HepG2 (cell line): ENCODE measurements at regions not wholly inside any gene's neighbourhood (a gene's known extent, or its start where the extent isn't known, plus 50 kb on each side); places are given as distances from the start of the nearest gene placed in this dataset.

Experiments
- ATAC-seq: fragments of 200-7000 bp; cut with Tn5 transposase; 3 replicates; pipeline ENCODE4 v1.9.1; 2020; ENCODE audit warnings: mild to moderate bottlenecking, moderate library complexity
- BruUV-seq: library from RNA; stranded (reverse); fragments of 400-500 nt; replicated peaks from 2 replicates; lab custom pipeline; 2021; lab: Mats Ljungman, UMichigan
- CTCF ChIA-PET: fragments of 300-600 bp; formaldehyde crosslinking; extraction: SDS; loops from one replicate; lab custom pipeline; 2021; ENCODE audit warnings: low total read pairs, inconsistent platforms, low intra/inter-chr PET ratio; lab: Yijun Ruan, JAX
- POLR2A ChIA-PET: fragments of 350-600 bp; sonication (Branson Sonifier 250); formaldehyde crosslinking; loops from one replicate; lab custom pipeline; 2020; ENCODE audit warnings: antibody characterized with exemption, inconsistent platforms; lab: Yijun Ruan, JAX
- DNase-seq: peaks from one replicate; pipeline ENCODE4 v3.0.0-alpha.2; 2015; ENCODE audit warnings: low spot score
- FAIRE-seq: peaks from 3 replicates; lab custom pipeline; 2011; peaks lifted over from hg19 to GRCh38; lab: Jason Lieb, UNC
- H2AFZ ChIP-seq: one replicate; pipeline ENCODE4 v1.6.1; 2011; ENCODE audit warnings: low read length, inconsistent platforms
- H3K27ac ChIP-seq: fragments of 300-600 bp; 3 replicates; pipeline ENCODE4 v1.8.0; 2011; ENCODE audit warnings: mixed run types, mild to moderate bottlenecking, mixed read lengths, low read length, inconsistent platforms; ENCODE audit not compliant: insufficient read depth; ENCODE audit errors: extremely low read length
- H3K27me3 ChIP-seq, 2 experiments: fragments of 200-600 bp in 1 of 2; 2 replicates in 1 of 2; 3 replicates in 1 of 2; pipeline versions ENCODE4 v1.6.0 to v1.8.0; 2011; ENCODE audit warnings: low read length in 2 of 2, mild to moderate bottlenecking in 2 of 2, moderate library complexity in 2 of 2, inconsistent platforms in 1 of 2; ENCODE audit not compliant: insufficient read depth in 2 of 2, control insufficient read depth in 1 of 2
- H3K36me3 ChIP-seq, 2 experiments: fragments of 200-600 bp in 1 of 2; replicated peaks in 1 of 2; 2 replicates in 1 of 2; 3 replicates in 1 of 2; pipeline versions ENCODE4 v1.5.1 to v1.8.0; 2011; ENCODE audit warnings: low read length in 2 of 2, inconsistent platforms in 1 of 2; ENCODE audit not compliant: insufficient read depth in 2 of 2, control insufficient read depth in 1 of 2
- H3K4me1 ChIP-seq: 2 replicates; pipeline ENCODE4 v1.5.1; 2012; ENCODE audit warnings: low read length, inconsistent platforms; ENCODE audit not compliant: insufficient read depth
- H3K4me2 ChIP-seq: 2 replicates; pipeline ENCODE4 v1.6.0; 2011; ENCODE audit warnings: low read depth, low read length, inconsistent platforms
- H3K4me3 ChIP-seq, 3 experiments: fragments of 200-600 bp in 1 of 3; sonication (generic), shearing (Covaris generic) in 1 of 3; replicated peaks in 1 of 3; 2 replicates each; pipeline ENCODE4 v1.5.1; 2011 to 2016; ENCODE audit warnings: low read length in 3 of 3, inconsistent platforms in 2 of 3, low read depth in 2 of 3, mild to moderate bottlenecking in 2 of 3, control low read depth in 1 of 3, mixed read lengths in 1 of 3; ENCODE audit not compliant: insufficient read depth in 1 of 3
- H3K79me2 ChIP-seq: one replicate; pipeline ENCODE4 v1.6.1; 2011; ENCODE audit warnings: low read length, inconsistent platforms; ENCODE audit not compliant: insufficient read depth
- H3K9ac ChIP-seq: 2 replicates; pipeline ENCODE4 v1.6.0; 2011; ENCODE audit warnings: mild to moderate bottlenecking, low read depth, low read length, inconsistent platforms; ENCODE audit not compliant: insufficient read depth
- H3K9me3 ChIP-seq: 2 replicates; pipeline ENCODE4 v1.5.1; 2012; ENCODE audit warnings: mild to moderate bottlenecking, low read length
- H4K20me1 ChIP-seq: 2 replicates; pipeline ENCODE4 v1.6.0; 2011; ENCODE audit warnings: inconsistent platforms, mild to moderate bottlenecking, low read length, moderate library complexity; ENCODE audit not compliant: insufficient read depth
- CEBPB ChIP-seq: IDR thresholded peaks from 2 replicates; pipeline ENCODE4 v1.6.1; 2011; ENCODE audit warnings: low read depth, low read length, improper control_type of control experiment, borderline replicate concordance
- DNMT1 ChIP-seq: sonication (generic); formaldehyde crosslinking; IDR thresholded peaks from 2 replicates; pipeline ENCODE4 v1.5.1; 2020; ENCODE audit warnings: mild to moderate bottlenecking, missing genetic modification reagents
- FOXP1 ChIP-seq, 2 experiments: fragments of 450-650 bp in 1 of 2; IDR thresholded peaks; 2 replicates each; pipeline ENCODE4 v1.6.1; 2017 to 2018; ENCODE audit warnings: antibody characterized with exemption in 1 of 2
- HMGXB3 ChIP-seq: sonication (generic); formaldehyde crosslinking; IDR thresholded peaks from 2 replicates; pipeline ENCODE4 v1.4.0; 2020; ENCODE audit warnings: missing genetic modification reagents, borderline replicate concordance
- IKZF4 ChIP-seq: sonication (generic); formaldehyde crosslinking; IDR thresholded peaks from 2 replicates; pipeline ENCODE4 v1.5.1; 2020; ENCODE audit warnings: borderline replicate concordance, mild to moderate bottlenecking, low read depth, missing genetic modification reagents; ENCODE audit errors: not compliant biosample characterization
- KLF16 ChIP-seq, 2 experiments: sonication (generic) in 1 of 2; formaldehyde crosslinking in 1 of 2; IDR thresholded peaks; 2 replicates each; pipeline versions ENCODE4 v1.6.1 to v1.8.0; 2016 to 2023; ENCODE audit warnings: missing genetic modification reagents in 2 of 2, missing compliant biosample characterization in 1 of 2
- MIXL1 ChIP-seq: IDR thresholded peaks from 2 replicates; pipeline ENCODE4 v1.6.1; 2016
- RBAK ChIP-seq: sonication (generic); formaldehyde crosslinking; IDR thresholded peaks from 2 replicates; pipeline ENCODE4 v1.5.1; 2020; ENCODE audit warnings: mild to moderate bottlenecking, missing genetic modification reagents
- SIN3B ChIP-seq: fragments of 150-350 bp; IDR thresholded peaks from 2 replicates; pipeline ENCODE4 v1.6.1; 2014; ENCODE audit warnings: low read length
- SP140L ChIP-seq: sonication (generic); formaldehyde crosslinking; IDR thresholded peaks from 2 replicates; pipeline ENCODE4 v1.4.0; 2020; ENCODE audit warnings: missing genetic modification reagents, borderline replicate concordance
- TCF12 ChIP-seq, 2 experiments: fragments of 450-650 bp in 1 of 2; sonication (generic) in 1 of 2; formaldehyde crosslinking in 1 of 2; IDR thresholded peaks; 2 replicates each; pipeline versions ENCODE4 v1.6.1 to v1.8.0; 2017 to 2022; ENCODE audit warnings: antibody characterized with exemption in 1 of 2, mild to moderate bottlenecking in 1 of 2, missing genetic modification reagents in 1 of 2, moderate library complexity in 1 of 2
- ZNF121 ChIP-seq: sonication (generic); formaldehyde crosslinking; IDR thresholded peaks from 2 replicates; pipeline ENCODE4 v1.5.0; 2020; ENCODE audit warnings: mild to moderate bottlenecking, missing genetic modification reagents
- ZNF362 ChIP-seq: sonication (generic); formaldehyde crosslinking; IDR thresholded peaks from 2 replicates; pipeline ENCODE4 v1.4.0; 2020; ENCODE audit warnings: missing genetic modification reagents, mild to moderate bottlenecking, borderline replicate concordance
- ZNF530 ChIP-seq: sonication (generic); formaldehyde crosslinking; IDR thresholded peaks from 2 replicates; pipeline ENCODE4 v1.5.0; 2020; ENCODE audit warnings: low read depth, mild to moderate bottlenecking, missing genetic modification reagents
- ZNF75D ChIP-seq: sonication (generic); formaldehyde crosslinking; IDR thresholded peaks from 2 replicates; pipeline ENCODE4 v1.8.1; 2023; ENCODE audit warnings: missing genetic modification reagents, mild to moderate bottlenecking, borderline replicate concordance
- ZSCAN20 ChIP-seq: sonication (generic); formaldehyde crosslinking; IDR thresholded peaks from 2 replicates; pipeline ENCODE4 v1.4.0; 2020; ENCODE audit warnings: missing genetic modification reagents, mild to moderate bottlenecking, borderline replicate concordance
- WGBS: methylation state at CpG from one replicate; pipeline ENCODE4 v1.1.6; 2017; ENCODE audit warnings: low lambda C conversion rate; 5-methylcytosine and 5-hydroxymethylcytosine counted together
- in situ Hi-C: cut with HindIII; loops from 2 replicates; pipeline ENCODE4 v1.10.0; 2017; ENCODE audit warnings: low pct_unique_long_range_greater_than_20kb; ENCODE audit not compliant: extremely low pct_ligation_motif_present
- intact Hi-C: fragments of 100-400 bp; cut with micrococcal nuclease; formaldehyde crosslinking; loops from one replicate; pipeline ENCODE4 v1.10.0; 2022; ENCODE audit not compliant: unreplicated experiment
- TF ChIP-seq, protein P1 (sequence below): IDR thresholded peaks from 2 replicates; pipeline ENCODE4 v1.6.1; 2016; ENCODE audit warnings: mild to moderate bottlenecking, missing biosample characterization, missing genetic modification reagents

DNA sequence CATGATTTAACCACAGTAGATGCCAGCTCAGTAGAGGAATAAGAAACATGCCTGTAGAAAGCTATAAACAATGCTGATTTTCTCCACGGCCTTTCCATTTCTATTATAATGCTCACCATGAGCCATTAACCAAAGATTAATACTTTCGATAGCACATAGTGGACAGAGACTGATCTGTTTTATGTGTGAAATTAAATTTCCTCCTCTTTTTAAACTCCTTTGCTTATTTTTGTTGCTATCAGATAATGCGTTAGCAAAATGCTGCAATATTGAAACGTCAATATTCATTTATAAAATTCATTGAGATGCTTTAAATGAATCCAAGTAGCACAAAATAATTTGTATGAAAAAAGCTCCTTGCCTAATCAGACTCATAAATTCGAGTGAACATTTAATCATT, 1807.9 kb downstream of the MRPL39 start:
- 8% methylated on average over 5 of the region's 5 CpGs for WGBS
- H2AFZ ChIP-seq: no peak overlapping the region
- DNase-seq (no peak), ATAC-seq (no peak), FAIRE-seq (no peak)
- no peaks in the 10 kb centered on the region for H3K36me3 ChIP-seq
- BruUV-seq: no TSS peak
- H3K9me3 ChIP-seq: peaks cover 55% of the 10 kb centered on the region
- intact Hi-C loops: no loop called here
- H3K9ac ChIP-seq: no peak overlapping the region
- H3K79me2 ChIP-seq: no peaks in the 10 kb centered on the region
- no peak overlapping the region for H3K4me3 ChIP-seq
- no peak for TF ChIP-seq CEBPB
- no peak for TF ChIP-seq TCF12 (IDR thresholded peaks at IDR 0.05)
- TF ChIP-seq TCF12 (CRISPR knock-in tag; IDR thresholded peaks at IDR 0.05): no peak
- TF ChIP-seq FOXP1 (IDR thresholded peaks at IDR 0.05): no peak
- no peak for TF ChIP-seq FOXP1 (CRISPR knock-in tag; IDR thresholded peaks at IDR 0.05)
- no peak for TF ChIP-seq SP140L (CRISPR knock-in tag)
- no peak for TF ChIP-seq KLF16 (CRISPR knock-in tag; IDR thresholded peaks at IDR 0.05)
- no peak for TF ChIP-seq MIXL1
- no peak for TF ChIP-seq IKZF4 (CRISPR knock-in tag)
- TF ChIP-seq, protein P1, sequence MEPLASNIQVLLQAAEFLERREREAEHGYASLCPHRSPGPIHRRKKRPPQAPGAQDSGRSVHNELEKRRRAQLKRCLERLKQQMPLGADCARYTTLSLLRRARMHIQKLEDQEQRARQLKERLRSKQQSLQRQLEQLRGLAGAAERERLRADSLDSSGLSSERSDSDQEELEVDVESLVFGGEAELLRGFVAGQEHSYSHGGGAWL (CRISPR knock-in tag): no peak
- TF ChIP-seq RBAK: no peak
- no peak for TF ChIP-seq ZNF121 (CRISPR knock-in tag)
- no peak for TF ChIP-seq ZNF362 (CRISPR knock-in tag)
- no peak for TF ChIP-seq HMGXB3 (CRISPR knock-in tag)
- no peak for TF ChIP-seq ZSCAN20
- TF ChIP-seq ZNF530 (CRISPR knock-in tag): no peak
- no peak for TF ChIP-seq DNMT1 (CRISPR knock-in tag)
- no peak for TF ChIP-seq SIN3B
- TF ChIP-seq ZNF75D (CRISPR knock-in tag): no peak
- H4K20me1 ChIP-seq: no peaks in the 10 kb centered on the region
- in situ Hi-C loops: no loop called here
- H3K4me1 ChIP-seq: no peaks in the 10 kb centered on the region
- ChIA-PET CTCF (no interaction called here), POLR2A (no interaction called here)
- H3K27me3 ChIP-seq: no peaks in the 10 kb centered on the region
- H3K27ac ChIP-seq: no peak overlapping the region
- H3K4me2 ChIP-seq: no peak overlapping the region
